SKM-1 treated with dmso at 0.1 percent for 144 hours (cell line): ENCODE measurements at regions not wholly inside any gene's neighbourhood (a gene's known extent, or its start where the extent isn't known, plus 50 kb on each side); places are given as distances from the start of the nearest gene placed in this dataset.

Source experiments
- DNase-seq: peaks from one replicate; lab custom pipeline; 2025; ENCODE audit not compliant: unreplicated experiment; lab: John Stamatoyannopoulos, UW

DNA sequence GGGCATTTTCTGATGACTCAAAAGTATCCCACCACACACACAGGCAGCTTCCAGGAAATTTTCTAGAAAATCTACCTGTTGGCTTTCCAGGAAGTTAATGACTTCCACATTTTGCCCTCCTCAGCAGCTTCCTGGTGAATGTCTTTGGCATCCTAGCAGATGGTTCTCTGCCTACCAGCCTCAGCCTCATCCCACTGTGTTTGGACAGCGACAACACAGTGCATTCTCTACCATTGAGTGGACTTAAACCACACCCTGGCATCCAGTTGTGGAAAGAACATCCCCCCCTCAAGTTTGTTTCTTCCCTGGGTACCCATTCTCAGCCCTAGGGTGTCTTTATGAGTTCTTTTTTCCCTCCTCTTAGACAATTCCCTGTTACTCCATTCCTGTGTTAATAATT lies 50.8 kb upstream of the GADL1 start:
- DNase-seq: no peak

DNA sequence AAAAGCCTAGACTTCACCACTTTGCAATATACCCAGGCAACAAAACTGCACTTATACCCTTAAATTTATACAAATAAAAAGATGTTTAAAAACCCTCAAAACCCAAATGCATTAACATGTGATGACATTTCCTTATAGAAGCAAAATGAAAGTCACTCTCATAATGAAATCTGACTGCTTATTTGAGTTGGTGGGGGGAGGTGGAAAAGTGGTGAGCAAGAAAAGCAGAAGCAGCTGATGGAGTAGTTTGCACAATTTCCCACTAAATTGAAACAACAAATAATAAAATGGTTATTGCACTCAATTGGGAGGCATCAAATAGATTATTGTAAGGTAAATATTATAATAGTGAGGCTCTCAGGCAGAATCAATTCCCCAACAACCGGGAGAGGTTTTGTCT lies 54.0 kb upstream of the GADL1 start:
- DNase-seq: peak; percentile 20

DNA sequence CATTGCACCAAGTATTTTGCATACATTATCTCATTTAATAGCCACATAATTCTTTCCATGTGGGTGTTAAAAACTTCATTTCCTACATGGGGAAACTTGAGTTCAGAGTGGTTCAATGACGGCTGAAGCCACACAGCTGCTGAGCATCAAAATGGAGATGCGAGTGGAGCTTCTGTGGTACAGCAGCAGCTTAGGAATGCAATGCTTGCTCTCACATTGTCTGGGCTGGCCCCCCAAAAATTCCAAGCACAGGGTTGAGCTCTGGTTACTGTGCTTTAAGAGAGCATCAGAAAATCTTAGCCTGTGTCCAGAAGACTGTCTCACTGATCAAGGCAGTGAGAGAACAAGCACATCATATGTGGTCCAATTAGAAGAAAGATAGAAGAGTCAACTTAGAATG lies 57.4 kb upstream of the GADL1 start:
- no peak for DNase-seq

DNA sequence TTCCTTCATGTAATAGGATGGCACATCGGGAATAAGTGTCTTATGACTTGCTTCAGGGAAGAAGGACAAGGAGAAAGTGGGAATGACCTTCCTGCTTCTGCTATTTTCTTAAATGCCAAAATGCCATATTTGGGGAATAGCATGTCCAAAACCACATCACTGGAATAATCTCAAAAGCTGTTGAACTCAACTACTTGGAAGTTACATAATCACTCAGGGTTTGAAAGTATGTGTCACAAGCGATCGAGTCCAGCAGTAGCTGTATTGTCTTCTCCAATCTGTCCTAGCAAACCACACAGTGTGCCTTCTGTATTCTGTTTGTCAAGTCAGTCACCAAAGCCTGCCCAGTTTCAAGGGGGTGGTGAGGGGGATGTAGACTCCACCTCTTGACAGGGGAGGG lies 58.3 kb upstream of the GADL1 start:
- DNase-seq: no peak

DNA sequence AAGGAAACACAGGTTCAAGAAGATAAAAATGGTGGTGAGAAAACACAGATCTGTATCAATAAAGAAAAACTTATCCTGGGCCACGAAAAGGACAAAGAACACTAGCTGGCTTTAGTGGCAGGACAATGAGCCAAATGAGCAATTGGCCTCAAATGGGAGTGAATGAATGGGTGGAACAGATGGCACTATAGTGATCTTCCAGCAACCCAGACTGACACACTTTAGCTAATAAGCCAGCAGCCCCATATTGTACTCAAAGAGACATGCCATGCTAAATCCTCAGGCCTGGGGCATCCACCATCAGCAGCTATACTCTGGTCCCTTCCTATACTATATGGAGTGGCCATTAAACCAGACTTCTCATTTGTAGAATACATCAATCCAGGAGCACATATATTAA lies 60.0 kb upstream of the GADL1 start:
- DNase-seq: no peak

DNA sequence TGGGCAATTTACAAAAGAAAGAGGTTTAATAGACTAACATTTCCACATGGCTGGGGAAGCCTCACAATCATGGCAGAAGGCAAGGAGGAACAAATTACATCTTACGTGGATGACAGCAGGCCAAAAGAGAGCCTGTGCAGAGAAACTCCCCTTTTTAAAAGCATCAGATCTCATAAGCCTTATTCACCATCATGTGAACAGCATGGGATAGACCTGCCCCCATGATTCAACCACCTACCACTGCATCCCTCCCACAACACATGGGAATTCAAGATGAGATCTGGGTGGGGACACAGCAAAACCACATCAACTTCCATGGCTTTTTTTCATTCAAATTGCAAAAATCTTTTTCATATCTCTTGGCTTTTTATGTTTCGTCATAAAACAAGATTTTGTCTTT lies 67.6 kb upstream of the GADL1 start:
- no peak for DNase-seq

DNA sequence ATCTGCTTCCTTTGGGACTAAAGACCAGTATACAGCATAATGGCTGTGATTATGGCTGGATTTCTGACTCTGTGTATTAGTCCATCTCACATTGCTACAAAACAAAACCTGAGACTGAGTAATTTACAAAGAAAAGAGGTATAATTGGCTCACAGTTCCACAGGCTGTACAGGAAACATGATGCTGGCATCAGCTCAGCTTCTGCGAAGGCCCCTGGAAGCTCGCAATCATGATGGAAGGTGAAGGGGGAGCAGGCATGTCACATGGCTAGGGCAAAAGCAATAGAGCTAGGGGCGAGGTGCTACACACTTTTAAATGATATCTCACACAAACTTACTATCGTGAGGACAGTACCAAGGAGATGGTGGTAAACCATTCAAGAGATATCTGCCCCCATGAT lies 68.0 kb upstream of the GADL1 start:
- no peak for DNase-seq

DNA sequence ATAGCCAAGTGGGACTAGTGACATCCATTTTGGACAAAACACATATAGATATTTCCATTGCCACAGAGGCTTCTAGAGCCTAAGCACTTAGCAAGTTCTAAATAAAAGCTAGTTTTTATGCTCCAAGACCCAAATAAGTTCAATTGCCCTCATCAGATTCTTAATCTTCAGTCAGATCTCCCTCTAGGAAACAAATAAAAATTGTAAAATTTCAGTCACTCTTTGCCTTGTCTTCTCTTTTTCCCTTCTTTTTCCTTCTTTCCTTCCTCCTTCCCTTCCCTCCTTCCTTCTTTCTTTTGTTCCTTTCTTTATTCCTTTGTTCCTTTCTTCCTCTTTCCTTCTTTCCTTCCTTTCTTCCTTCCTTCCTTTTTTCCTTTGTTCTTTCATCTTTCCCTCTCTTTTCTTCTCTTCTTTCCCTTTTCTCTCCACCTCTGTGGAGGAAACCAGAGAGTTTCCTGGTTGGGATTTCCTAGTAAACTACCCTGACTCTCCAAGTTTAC lies 68.8 kb upstream of the GADL1 start:
- DNase-seq: no peak

DNA sequence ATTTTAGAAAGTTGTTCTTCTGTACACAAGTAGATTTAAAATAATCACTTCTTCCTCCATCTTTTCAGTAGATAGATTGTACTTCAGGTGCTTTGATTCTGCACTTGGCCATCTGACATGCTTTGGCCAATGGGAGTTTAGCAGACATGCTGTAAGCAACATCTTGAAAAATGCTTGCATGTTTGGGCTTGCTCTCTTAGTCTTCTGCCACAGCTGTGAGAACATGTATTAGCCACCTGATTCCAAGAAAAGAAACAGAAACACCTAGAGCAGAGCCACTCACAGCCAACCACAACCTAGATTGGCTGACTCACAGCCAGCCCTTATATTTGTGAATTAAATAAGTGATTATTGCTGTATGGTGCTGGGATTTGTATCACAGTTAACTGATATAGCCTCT lies 70.2 kb upstream of the GADL1 start:
- DNase-seq: no peak

DNA sequence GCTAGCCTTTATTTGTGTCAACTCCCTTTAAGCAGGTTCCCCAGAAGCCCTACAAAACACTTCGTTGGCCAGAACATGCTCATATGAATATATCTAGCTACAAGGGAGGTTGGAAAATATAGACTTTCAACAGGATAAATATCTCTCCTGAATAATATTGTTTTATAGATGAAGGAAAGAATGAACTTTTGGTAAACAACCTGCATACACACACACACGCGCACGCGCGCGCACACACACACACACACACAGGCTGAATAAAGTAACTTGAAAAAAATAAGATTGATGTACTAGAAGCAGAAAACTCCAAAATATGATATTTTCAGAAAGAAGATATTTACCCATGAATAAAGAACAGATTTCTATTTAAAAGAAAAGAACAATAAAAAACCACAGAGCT lies 72.4 kb upstream of the GADL1 start:
- DNase-seq: no peak

DNA sequence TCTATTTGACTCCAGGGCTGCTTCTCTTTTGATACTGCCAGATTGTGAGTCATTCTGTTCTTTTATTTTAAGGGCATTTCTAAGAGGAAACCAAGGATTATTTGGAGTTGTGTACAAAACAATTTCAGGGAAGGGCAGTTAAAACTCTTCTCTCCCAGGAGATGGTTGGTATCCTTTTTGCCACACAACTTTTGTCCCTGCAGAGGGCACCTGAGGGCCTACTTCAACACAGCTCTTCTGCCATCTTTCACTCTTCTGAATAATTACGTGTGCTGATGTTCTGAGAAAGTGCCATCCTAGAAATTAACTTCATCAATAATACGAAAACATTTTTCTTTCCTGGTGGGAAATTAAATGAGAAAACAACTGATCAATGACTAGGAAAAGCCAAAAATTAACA lies 75.7 kb upstream of the GADL1 start:
- DNase-seq: no peak

DNA sequence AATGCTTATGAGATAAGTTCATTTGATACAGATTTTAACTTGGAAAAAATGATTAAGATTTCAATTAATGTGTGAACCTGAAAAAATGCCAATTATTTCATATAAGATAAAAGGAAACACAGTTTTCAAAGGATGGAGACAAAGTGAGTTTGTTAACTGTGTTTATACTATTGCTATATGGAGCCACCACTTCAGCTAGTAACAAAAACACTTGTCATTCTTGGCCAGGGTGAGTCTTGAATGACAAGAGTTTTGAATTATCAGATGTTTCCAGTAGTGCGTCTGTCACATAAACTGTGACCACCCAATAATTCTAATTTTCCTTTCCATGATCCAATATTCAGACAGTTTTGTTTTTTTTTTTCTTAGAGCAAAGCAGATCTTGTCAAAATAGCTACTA lies 78.0 kb upstream of the GADL1 start:
- no peak for DNase-seq

DNA sequence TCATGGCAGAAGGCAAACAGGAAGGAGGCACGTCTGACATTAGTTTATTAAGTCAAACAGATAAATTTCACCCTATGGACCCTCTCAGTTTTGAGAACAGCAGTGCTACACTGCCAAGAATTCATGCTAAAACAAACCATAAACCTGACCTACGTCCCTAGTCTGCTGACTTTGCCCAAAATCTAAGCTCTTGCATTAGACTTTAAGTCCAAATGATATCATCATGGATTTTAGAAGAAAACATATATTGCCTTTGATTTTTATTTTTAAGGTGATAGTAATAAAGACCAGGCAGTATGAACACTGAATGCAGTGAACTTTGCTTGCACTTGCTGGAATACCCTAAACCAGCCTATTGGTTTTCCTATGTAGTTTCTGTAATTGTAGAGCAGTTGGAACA lies 79.6 kb upstream of the GADL1 start:
- no peak for DNase-seq

DNA sequence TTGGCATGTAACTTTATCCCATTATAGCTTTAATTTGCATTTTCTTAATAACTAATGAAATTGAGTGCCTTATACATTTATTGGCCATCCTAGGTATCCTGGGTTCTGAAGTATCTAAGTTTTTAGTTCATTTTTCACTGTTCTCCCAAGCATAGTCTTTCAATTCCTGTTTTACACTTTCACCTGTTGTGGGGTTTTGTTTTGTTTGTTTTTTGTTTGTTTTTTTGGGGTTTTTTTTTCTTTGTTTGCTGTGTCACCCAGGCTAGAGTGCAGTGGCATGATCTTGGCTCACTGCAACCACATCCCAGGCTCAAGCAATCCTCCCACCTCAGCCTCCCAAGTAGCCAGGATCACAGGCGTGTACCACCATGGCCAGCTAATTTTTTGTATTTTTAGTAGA lies 83.1 kb upstream of the GADL1 start:
- DNase-seq: no peak

DNA sequence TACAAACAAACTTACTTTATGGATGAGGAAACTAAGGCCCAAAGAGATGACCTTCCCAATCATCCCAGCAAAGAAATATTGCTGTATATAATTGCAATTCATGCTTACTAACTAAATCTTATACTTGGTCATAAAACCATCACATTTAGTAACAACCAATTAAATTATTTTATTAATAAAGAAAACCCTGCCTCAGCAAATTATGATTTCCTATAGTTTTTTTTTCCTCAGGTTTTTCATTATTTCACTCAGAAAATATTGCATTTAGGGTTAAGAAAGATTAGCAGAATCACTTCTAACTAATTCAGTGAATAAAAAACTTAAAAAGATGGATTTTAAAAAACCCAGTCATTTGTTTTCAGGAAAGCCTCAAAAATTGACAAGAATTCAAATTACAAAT lies 86.5 kb upstream of the GADL1 start:
- no peak for DNase-seq

DNA sequence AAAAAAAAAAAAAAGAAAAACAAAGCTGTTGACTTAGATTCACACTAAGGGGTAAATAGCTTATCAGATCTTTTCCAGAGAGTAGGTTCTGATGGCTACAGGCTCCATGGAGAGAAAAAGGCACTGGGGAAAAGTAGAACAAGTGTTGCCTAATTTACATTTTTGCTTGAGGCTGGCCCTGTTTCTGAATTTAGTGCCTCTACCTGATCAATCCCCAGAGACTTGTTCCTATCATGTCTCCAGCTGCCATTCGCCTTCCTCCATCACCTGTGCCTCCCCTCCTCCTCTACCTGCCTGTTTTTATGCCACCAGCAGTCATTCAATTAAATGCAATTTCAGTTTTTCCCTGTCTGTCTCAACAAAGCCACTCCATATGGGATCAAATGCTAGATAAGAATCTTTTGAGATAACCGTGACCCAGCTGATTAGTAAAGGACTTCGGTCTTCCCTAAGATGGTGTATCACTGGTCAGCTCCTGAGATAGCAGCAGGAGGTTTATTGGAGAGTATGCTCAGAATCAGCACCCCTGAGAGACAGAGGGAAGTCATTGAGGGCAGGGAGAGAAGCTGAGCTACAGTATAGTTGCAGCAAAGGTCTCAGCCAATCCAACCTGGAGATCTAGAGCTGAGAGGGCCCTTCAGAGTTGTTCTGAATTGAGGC lies 88.1 kb upstream of the GADL1 start:
- no peak for DNase-seq

DNA sequence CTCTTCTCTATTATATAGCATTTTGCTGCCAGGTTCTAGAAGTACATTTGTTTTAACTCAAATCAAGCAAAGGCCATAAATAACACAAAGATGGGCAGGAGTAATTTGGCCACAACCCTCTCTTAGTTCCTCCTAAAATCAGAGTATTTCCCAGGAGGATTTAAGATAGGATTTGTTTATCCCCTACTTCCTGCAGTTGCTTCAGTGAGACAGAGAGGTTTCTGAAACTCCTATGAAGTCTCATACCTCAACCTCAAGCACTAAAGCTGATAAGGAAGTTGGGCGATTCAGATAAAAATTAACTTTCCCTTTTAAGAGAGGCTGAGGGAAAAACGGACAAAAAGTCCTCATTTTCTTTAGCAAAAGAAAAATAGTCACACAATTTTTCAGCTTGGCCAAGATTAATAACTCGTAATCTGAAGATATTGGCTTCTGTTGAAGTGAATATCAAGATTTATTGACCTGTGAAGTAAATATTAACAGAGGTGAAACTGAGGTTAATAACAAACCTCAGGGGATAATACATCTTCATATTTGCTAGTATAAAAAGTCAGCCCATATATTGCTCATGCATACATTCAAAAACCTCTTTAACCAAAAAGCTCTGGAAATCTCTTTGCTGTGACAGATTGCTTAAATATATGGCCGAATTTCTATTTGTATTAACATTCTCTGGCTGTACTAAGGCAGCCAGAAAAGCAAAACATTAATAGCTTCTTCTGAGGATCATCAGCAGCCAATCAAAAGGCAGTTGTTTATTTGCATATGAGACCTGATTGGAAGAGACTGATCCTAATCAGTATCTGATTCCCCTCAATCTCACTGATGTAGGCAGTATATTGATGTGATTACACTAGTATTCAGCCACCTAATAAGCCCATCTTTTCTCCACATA lies 90.6 kb upstream of the GADL1 start:
- no peak for DNase-seq

DNA sequence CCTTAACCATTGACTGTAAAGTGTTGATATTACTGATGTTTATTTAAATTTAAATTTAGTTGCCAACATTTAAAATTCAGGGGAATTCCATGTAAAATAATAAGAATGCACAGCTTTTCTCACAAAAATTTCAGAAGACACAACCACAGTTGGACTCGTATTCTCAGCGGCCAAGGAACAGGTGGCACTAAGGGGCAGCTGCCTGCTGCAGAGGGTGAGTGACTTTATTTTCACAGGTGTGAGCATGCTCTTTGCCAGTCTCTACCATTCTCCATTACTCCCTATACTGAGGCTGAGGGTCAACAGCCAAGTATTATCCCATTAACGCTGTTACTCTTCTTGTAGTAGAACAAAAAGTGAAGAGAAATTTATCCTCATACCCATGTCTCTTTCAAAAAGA lies 92.1 kb upstream of the GADL1 start:
- DNase-seq: no peak

DNA sequence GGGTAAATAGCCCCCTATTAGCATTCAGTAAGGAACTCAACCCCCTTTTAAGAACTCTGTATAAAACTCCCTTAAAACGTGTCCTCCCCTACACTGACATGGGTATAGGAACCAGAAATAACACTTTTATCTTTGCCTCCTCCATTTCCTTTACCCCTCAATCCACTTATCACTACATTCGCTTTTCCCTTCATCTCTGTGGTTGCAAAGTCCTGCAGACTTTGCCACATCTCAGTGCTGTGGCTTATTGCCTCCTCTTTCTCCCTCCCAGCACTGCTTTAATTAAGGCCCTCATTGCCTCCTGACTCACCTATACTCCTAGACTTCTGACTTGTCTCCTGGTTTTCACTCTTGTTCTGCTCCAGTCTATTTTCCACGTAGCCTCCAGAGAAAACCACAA lies 94.3 kb upstream of the GADL1 start:
- no peak for DNase-seq

DNA sequence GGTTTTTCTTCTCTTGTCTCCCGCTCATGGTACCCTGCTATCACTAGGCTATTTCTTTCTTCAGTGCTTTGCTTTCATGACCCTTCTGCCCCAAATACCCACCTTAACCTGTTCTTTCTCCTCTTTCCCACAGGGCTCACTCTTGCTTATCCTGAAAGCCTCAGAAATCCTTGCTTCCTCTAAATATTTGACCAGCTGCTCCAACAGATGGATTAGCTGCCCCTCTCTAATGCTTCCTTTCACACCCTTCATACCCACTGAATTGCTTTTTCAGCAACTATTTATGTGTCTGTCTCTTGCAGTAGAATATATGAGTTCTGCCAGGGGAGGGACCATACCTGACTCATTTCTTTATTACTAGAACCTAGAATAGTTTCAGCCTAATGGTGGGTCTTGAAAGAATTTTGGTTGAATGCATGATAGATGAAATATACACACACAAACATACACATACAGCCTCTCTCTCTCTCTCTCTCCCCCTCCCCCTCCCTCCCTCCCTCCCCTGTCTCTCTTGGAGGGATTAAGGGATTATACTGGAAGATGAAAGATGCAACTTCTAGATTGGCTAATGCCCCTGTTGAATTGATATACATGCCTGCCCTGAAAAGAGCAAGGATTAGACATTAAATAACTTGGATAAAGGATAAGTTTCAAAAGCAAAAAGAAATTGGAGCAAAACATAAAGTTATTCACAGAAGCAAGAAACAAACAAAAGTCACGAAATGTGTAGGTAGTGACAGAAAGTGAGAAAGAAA lies 95.0 kb upstream of the GADL1 start:
- no peak for DNase-seq

DNA sequence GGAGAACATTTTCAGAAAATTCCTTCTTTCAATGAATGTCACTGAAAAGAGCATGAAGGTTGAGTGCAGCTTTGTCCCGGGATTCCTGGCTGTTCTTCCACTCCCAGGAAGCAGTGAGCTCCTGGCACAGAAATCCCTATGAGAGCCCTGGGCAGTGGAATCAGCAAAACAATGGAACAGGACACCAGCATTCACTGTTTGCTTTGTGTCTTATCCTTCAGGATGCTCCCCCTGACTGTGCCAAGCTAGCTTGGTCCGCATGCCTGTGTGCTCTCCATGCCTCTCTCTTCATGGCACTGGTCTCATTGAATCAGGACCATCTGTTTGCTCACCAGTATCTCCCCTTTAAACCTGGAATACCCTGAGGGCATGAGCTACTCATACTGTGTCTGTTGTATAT lies 102.0 kb upstream of the GADL1 start:
- no peak for DNase-seq

DNA sequence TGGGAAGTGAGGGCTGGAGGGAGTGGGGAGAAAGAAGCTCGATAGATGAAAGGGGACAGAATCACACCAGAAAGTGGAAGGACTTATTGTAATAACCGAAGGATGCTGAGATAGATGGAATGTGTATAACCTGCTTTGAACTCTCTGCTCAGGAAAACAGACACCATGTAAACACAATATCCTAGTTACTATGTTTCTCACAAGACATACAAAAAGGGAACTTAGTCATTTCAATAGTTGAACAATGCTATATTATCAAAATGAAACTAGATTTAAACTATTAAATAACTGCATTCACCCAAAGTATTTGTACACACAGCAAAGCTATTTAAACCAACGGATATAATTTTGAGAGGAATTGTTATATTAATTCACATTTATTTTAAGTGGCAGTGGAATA lies 108.3 kb upstream of the GADL1 start:
- no peak for DNase-seq
